Esophagus muscularis mucosa (tissue), 4 donors: ENCODE measurements at regions not wholly inside any gene's neighbourhood (a gene's known extent, or its start where the extent isn't known, plus 50 kb on each side); places are given as distances from the start of the nearest gene placed in this dataset.

Experiments
- DNase-seq: peaks from one replicate; pipeline ENCODE4 v3.0.0-alpha.2; 2017; ENCODE audit errors: extremely low spot score
- H3K27ac ChIP-seq, 4 donors: fragments of 200-600 bp; sonication (generic); replicated peaks in 1 of 4; 1 replicate in 3 of 4; 2 replicates in 1 of 4; pipeline ENCODE4 v1.5.1; 2016 to 2019; ENCODE audit warnings: mild to moderate bottlenecking in 1 of 4
- H3K27me3 ChIP-seq, 4 donors: fragments of 200-600 bp; sonication (generic); one replicate each; pipeline versions ENCODE4 v1.5.1 to v1.6.0; 2016 to 2019
- H3K36me3 ChIP-seq, 4 donors: fragments of 200-600 bp; sonication (generic); one replicate each; pipeline ENCODE4 v1.5.1; 2016 to 2019
- H3K4me1 ChIP-seq, 4 donors: fragments of 200-600 bp; sonication (generic); one replicate each; pipeline ENCODE4 v1.5.1; 2016 to 2019
- H3K4me3 ChIP-seq, 4 donors: fragments of 200-600 bp; sonication (generic); 1 replicate in 2 of 4; 2 replicates in 2 of 4; pipeline ENCODE4 v1.5.1; 2016 to 2019; ENCODE audit warnings: mild to moderate bottlenecking in 4 of 4, moderate library complexity in 1 of 4
- H3K9me3 ChIP-seq, 4 donors: fragments of 200-600 bp; sonication (generic); 1 replicate in 3 of 4; 2 replicates in 1 of 4; pipeline ENCODE4 v1.5.1; 2016 to 2019
- CTCF ChIP-seq, 3 experiments: fragments of 200-600 bp in 2 of 3; fragments of 450-650 bp in 1 of 3; sonication (generic) in 2 of 3; IDR thresholded peaks; one replicate each; pipeline ENCODE4 v1.5.1; 2017 to 2019; ENCODE audit warnings: antibody characterized with exemption in 3 of 3, mild to moderate bottlenecking in 2 of 3, moderate library complexity in 1 of 3
- EP300 ChIP-seq: sonication (generic); formaldehyde crosslinking; IDR thresholded peaks from one replicate; pipeline ENCODE4 v1.6.1; 2017; ENCODE audit warnings: antibody characterized with exemption
- POLR2A ChIP-seq: fragments of 450-650 bp; IDR thresholded peaks from one replicate; pipeline ENCODE4 v1.6.1; 2017; ENCODE audit warnings: antibody characterized with exemption, moderate library complexity, mild to moderate bottlenecking, low read depth
- POLR2AphosphoS5 ChIP-seq, 2 donors: sonication (generic); formaldehyde crosslinking; IDR thresholded peaks; one replicate each; pipeline ENCODE4 v1.6.1; 2017; ENCODE audit warnings: antibody characterized with exemption in 2 of 2
- WGBS: methylation state at CpG from one replicate; pipeline ENCODE4 v1.1.5; 2018; 5-methylcytosine and 5-hydroxymethylcytosine counted together
- intact Hi-C: fragments of 100-400 bp; cut with DNase I; formaldehyde crosslinking; loops from one replicate; pipeline ENCODE4 v1.15.1; 2023

GRCh38 chr21:28663111-28663693 is 329.5 kb downstream of the LTN1 start:
- Histone ChIP-seq H3K36me3 (no peaks in the 10 kb centered on the region), H3K9me3 (no peaks in the 10 kb centered on the region), H3K4me3 (no peak overlapping the region), H3K27me3 (no peaks in the 10 kb centered on the region), H3K4me1 (no peaks in the 10 kb centered on the region), H3K27ac (no peak overlapping the region)
- intact Hi-C loops, result no loop called here
- WGBS, result 92% methylated on average over 4 of the region's 4 CpGs
- TF ChIP-seq EP300 (no peak), CTCF (IDR thresholded peaks at IDR 0.05) (no peak), POLR2A (no peak), POLR2AphosphoS5 (IDR thresholded peaks at IDR 0.05) (no peak)
- DNase-seq, result no peak

- intact Hi-C loops, result no loop called here
- H3K27ac ChIP-seq, result no peak overlapping the region
- H3K4me1 ChIP-seq, result peaks cover 0 to 15% (median 4%) of the 10 kb centered on the region in 4 donors
- no peak for DNase-seq
- no peaks in the 10 kb centered on the region for H3K36me3 ChIP-seq
- no peaks in the 10 kb centered on the region for H3K27me3 ChIP-seq
- H3K9me3 ChIP-seq, result no peaks in the 10 kb centered on the region
- TF ChIP-seq POLR2AphosphoS5 (IDR thresholded peaks at IDR 0.05), result no peak
- TF ChIP-seq POLR2A, result no peak
- TF ChIP-seq EP300, result no peak
- TF ChIP-seq CTCF (IDR thresholded peaks at IDR 0.05), result no peak
- no peak overlapping the region for H3K4me3 ChIP-seq
Observed at GRCh38 chr21:28657566-28657965, 335.1 kb downstream of the LTN1 start.

- H3K4me1 ChIP-seq, result peaks cover 0 to 15% (median 4%) of the 10 kb centered on the region in 4 donors
- DNase-seq, result no peak
- TF ChIP-seq POLR2AphosphoS5 (IDR thresholded peaks at IDR 0.05) (no peak), POLR2A (no peak), CTCF (IDR thresholded peaks at IDR 0.05) (no peak), EP300 (no peak)
- no peaks in the 10 kb centered on the region for H3K36me3 ChIP-seq
- intact Hi-C loops, result no loop called here
- H3K27me3 ChIP-seq, result no peaks in the 10 kb centered on the region
- H3K9me3 ChIP-seq, result no peaks in the 10 kb centered on the region
- 100% methylated on average over 1 of the region's 1 CpG for WGBS
- H3K27ac ChIP-seq, result no peak overlapping the region
- no peak overlapping the region for H3K4me3 ChIP-seq
Observed at GRCh38 chr21:28655471-28655870, 337.2 kb downstream of the LTN1 start.

- no peak overlapping the region for H3K27ac ChIP-seq
- TF ChIP-seq CTCF (IDR thresholded peaks at IDR 0.05) (no peak), EP300 (no peak), POLR2A (no peak), POLR2AphosphoS5 (IDR thresholded peaks at IDR 0.05) (no peak)
- no peaks in the 10 kb centered on the region for H3K27me3 ChIP-seq
- WGBS, result 62% methylated on average over 3 of the region's 3 CpGs
- H3K4me3 ChIP-seq, result no peak overlapping the region
- H3K9me3 ChIP-seq, result no peaks in the 10 kb centered on the region
- DNase-seq, result no peak
- H3K4me1 ChIP-seq, result peaks cover 0 to 15% (median 4%) of the 10 kb centered on the region in 4 donors
- intact Hi-C loops, result no loop called here
- H3K36me3 ChIP-seq, result no peaks in the 10 kb centered on the region
Observed at GRCh38 chr21:28654406-28654805, 338.3 kb downstream of the LTN1 start.

- DNase-seq, result no peak
- peaks cover 0 to 7% (median 0%) of the 10 kb centered on the region in 4 donors for H3K36me3 ChIP-seq
- no peaks in the 10 kb centered on the region for H3K27me3 ChIP-seq
- no peak overlapping the region for H3K4me3 ChIP-seq
- H3K9me3 ChIP-seq, result no peaks in the 10 kb centered on the region
- WGBS, result 82% methylated on average over 1 of the region's 1 CpG
- no peak overlapping the region for H3K27ac ChIP-seq
- intact Hi-C loops, result no loop called here
- H3K4me1 ChIP-seq, result peaks cover 0 to 7% (median 0%) of the 10 kb centered on the region in 4 donors
- TF ChIP-seq EP300 (no peak), CTCF (IDR thresholded peaks at IDR 0.05) (no peak), POLR2AphosphoS5 (IDR thresholded peaks at IDR 0.05) (no peak), POLR2A (no peak)
Observed at GRCh38 chr21:28644762-28645161, 347.9 kb downstream of the LTN1 start.
